Choroid plexus epithelial cell (primary cell): ENCODE measurements at regions not wholly inside any gene's neighbourhood (a gene's known extent, or its start where the extent isn't known, plus 50 kb on each side); places are given as distances from the start of the nearest gene placed in this dataset.

Source experiments
- DNase-seq: peaks from one replicate; pipeline ENCODE4 v3.0.0-alpha.2; 2010; ENCODE audit warnings: low read depth
- H3K4me3 ChIP-seq: 2 replicates; pipeline ENCODE4 v1.5.1; 2011; ENCODE audit warnings: low read depth, mild to moderate bottlenecking, control low read depth, low read length, moderate library complexity
- TF ChIP-seq, protein P1 (sequence below): conservative IDR thresholded peaks from 2 replicates; pipeline ENCODE4 v1.5.1; 2011; ENCODE audit warnings: low read depth, mild to moderate bottlenecking, control low read depth, inconsistent platforms, low read length, moderate library complexity

DNA sequence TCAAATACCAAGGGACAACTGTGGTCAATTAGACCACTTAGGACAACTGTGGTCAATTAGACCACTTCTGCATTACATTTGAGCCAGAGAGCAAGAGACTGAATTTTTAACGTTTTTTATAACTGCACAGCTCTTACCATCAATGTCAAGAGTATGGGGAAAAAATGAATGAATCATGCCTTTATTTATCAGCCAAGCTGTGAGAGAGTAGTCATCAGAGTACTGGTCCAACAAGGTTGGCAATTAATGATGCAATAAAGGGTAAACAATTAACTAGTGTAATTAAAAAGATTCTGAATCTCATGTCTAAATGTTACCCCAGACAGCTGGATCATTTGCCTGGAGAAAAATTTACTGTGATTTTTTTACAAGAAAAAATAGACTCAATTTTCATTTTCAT, 381.1 kb downstream of the LIG4 start:
- DNase-seq, result peak; percentile 43
- H3K4me3 ChIP-seq, result no peak overlapping the region
- TF ChIP-seq, protein P1, sequence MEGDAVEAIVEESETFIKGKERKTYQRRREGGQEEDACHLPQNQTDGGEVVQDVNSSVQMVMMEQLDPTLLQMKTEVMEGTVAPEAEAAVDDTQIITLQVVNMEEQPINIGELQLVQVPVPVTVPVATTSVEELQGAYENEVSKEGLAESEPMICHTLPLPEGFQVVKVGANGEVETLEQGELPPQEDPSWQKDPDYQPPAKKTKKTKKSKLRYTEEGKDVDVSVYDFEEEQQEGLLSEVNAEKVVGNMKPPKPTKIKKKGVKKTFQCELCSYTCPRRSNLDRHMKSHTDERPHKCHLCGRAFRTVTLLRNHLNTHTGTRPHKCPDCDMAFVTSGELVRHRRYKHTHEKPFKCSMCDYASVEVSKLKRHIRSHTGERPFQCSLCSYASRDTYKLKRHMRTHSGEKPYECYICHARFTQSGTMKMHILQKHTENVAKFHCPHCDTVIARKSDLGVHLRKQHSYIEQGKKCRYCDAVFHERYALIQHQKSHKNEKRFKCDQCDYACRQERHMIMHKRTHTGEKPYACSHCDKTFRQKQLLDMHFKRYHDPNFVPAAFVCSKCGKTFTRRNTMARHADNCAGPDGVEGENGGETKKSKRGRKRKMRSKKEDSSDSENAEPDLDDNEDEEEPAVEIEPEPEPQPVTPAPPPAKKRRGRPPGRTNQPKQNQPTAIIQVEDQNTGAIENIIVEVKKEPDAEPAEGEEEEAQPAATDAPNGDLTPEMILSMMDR, result no peak

- peak; percentile 89 for DNase-seq
- TF ChIP-seq, protein P1, result no peak
Observed at GRCh38 chr13:107832500-107833100, 382.7 kb downstream of the LIG4 start.

GRCh38 chr13:107830804-107831203, 384.5 kb downstream of the LIG4 start:
- TF ChIP-seq, protein P1, result no peak
- no peak overlapping the region for H3K4me3 ChIP-seq
- DNase-seq, result no peak

More at GRCh38 chr13:107832500-107833100, 382.7 kb downstream of the LIG4 start:
- no peak overlapping the region for H3K4me3 ChIP-seq

DNA sequence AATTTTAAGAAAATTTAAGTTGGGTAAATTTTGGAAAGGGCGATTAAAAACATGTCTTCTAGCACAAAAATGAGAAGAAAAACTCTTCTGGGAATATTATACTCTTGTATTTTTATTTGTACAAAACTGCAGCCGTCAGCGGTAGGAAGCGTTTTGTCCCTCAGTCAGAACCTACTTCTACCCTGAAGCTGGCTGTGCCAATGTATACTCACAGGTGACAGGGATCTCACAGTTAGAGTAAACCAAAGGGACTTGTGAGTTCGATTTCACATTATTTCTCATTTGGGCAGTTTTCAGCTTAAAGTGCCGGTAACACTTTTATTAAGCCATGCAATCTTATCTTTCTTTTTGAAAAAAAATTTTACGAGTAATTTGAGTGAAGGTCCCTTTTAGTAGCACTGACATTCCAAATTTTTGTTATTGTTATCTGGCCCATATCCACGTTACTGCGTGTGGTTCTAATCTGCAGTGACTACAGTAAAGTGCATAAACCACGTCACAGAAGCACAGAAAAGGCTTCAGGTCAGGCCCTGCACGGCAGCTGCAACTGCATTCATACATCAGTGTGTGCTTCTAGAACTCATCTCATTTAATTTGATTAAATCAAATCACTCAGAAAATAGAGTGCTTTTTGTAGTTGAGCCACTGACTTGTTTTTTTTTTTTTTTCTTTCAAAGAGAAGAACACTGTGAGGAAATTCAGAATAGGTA, 387.3 kb downstream of the LIG4 start:
- H3K4me3 ChIP-seq, result no peak overlapping the region
- TF ChIP-seq, protein P1, result no peak
- DNase-seq, result peak; percentile 39

DNA sequence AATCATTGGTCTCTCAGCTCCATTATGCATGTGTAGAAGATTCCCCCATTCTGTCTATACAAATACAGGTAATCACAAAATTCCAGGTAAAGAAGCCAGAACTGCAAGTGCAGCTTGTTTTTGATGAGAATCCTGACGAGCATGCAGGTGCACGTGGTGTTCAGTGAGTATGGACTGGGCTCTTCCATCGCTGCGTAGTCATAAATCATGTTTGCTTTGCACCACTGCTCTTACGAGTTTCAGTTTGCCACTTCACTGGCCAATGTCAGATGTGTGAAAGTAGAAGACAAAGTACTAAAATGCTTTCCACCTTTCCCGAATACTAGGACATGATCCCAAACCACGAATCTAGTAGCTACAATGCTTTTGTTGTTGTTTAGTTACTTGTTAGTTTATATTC, 390.7 kb downstream of the LIG4 start:
- TF ChIP-seq, protein P1, result no peak
- DNase-seq, result no peak
- H3K4me3 ChIP-seq, result no peak overlapping the region

DNA sequence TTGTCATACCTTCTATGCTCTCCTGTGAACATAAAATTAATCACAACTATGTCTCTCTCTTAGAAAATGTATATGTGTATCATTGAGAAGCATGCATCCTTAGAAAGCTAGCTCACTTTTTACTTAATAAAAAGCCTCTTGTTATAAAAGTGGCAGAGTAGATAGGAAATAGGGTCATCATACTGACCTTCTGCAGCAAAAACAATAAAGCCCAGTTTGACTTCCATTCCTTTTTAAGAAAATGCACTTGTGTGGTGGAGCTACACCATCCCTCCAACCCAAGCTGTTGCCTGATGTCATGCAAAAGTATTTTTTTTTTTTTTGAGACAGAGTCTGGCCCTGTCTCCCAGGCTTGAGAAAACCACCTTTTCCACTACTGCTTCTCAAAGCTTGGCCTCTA, 393.3 kb downstream of the LIG4 start:
- no peak overlapping the region for H3K4me3 ChIP-seq
- TF ChIP-seq, protein P1, result no peak
- no peak for DNase-seq

GRCh38 chr13:107821492-107821891, 393.8 kb downstream of the LIG4 start:
- no peak overlapping the region for H3K4me3 ChIP-seq
- no peak for DNase-seq
- TF ChIP-seq, protein P1, result no peak
